ENCODE measurements at regions not wholly inside any gene's neighbourhood (a gene's known extent, or its start where the extent isn't known, plus 50 kb on each side); places are given as distances from the start of the nearest gene placed in this dataset.

DNA sequence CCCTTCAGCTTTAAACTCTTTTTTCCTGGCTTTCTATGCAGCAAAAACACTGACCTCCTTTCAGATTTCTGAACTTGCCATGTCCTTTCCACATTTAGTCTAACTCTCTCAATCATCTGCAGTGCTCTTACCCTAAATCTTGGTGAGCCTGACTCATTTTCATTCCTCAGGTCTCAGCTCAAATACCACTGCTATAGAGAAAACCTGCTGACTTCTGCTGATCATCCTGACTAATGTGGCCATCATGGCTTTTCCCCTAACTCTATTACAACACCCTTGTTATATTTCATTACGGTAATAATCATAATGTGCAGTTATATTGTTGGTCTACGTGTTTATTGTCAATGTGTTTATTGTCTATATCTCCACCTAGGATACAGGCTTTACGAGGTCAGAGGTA lies 207.3 kb upstream of the OR4E1 start:
- TF ChIP-seq RAD21 (IDR thresholded peaks at IDR 0.05; ENCODE audit: low read depth), result no peak
- no peak for TF ChIP-seq FOXM1 (IDR thresholded peaks at IDR 0.05; ENCODE audit: borderline replicate concordance, low read depth)
- no peak for TF ChIP-seq TEAD4 (IDR thresholded peaks at IDR 0.05)
- TF ChIP-seq CEBPB (IDR thresholded peaks at IDR 0.05), result no peak
- no peak for TF ChIP-seq TAF1 (IDR thresholded peaks at IDR 0.05; ENCODE audit: low read depth)
- no peak for TF ChIP-seq EP300 (IDR thresholded peaks at IDR 0.05; ENCODE audit: borderline replicate concordance)
- TF ChIP-seq, protein P1, sequence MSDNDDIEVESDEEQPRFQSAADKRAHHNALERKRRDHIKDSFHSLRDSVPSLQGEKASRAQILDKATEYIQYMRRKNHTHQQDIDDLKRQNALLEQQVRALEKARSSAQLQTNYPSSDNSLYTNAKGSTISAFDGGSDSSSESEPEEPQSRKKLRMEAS (IDR thresholded peaks at IDR 0.05), result no peak
- TF ChIP-seq YY1 (IDR thresholded peaks at IDR 0.05; ENCODE audit: low read depth), result no peak
- no peak for TF ChIP-seq TCF12 (IDR thresholded peaks at IDR 0.05; ENCODE audit: low read depth)
- TF ChIP-seq, protein P2, sequence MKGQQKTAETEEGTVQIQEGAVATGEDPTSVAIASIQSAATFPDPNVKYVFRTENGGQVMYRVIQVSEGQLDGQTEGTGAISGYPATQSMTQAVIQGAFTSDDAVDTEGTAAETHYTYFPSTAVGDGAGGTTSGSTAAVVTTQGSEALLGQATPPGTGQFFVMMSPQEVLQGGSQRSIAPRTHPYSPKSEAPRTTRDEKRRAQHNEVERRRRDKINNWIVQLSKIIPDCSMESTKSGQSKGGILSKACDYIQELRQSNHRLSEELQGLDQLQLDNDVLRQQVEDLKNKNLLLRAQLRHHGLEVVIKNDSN (IDR thresholded peaks at IDR 0.05), result no peak
- TF ChIP-seq, protein P3, sequence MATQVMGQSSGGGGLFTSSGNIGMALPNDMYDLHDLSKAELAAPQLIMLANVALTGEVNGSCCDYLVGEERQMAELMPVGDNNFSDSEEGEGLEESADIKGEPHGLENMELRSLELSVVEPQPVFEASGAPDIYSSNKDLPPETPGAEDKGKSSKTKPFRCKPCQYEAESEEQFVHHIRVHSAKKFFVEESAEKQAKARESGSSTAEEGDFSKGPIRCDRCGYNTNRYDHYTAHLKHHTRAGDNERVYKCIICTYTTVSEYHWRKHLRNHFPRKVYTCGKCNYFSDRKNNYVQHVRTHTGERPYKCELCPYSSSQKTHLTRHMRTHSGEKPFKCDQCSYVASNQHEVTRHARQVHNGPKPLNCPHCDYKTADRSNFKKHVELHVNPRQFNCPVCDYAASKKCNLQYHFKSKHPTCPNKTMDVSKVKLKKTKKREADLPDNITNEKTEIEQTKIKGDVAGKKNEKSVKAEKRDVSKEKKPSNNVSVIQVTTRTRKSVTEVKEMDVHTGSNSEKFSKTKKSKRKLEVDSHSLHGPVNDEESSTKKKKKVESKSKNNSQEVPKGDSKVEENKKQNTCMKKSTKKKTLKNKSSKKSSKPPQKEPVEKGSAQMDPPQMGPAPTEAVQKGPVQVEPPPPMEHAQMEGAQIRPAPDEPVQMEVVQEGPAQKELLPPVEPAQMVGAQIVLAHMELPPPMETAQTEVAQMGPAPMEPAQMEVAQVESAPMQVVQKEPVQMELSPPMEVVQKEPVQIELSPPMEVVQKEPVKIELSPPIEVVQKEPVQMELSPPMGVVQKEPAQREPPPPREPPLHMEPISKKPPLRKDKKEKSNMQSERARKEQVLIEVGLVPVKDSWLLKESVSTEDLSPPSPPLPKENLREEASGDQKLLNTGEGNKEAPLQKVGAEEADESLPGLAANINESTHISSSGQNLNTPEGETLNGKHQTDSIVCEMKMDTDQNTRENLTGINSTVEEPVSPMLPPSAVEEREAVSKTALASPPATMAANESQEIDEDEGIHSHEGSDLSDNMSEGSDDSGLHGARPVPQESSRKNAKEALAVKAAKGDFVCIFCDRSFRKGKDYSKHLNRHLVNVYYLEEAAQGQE (IDR thresholded peaks at IDR 0.05; ENCODE audit: low read depth), result no peak
- TF ChIP-seq CREB1 (IDR thresholded peaks at IDR 0.05; ENCODE audit: low read depth), result no peak
- TF ChIP-seq ZBTB7A (IDR thresholded peaks at IDR 0.05; ENCODE audit: low read depth), result no peak
- no peak for TF ChIP-seq EGR1 (IDR thresholded peaks at IDR 0.05)
- TF ChIP-seq NFIC (IDR thresholded peaks at IDR 0.05), result no peak

DNA sequence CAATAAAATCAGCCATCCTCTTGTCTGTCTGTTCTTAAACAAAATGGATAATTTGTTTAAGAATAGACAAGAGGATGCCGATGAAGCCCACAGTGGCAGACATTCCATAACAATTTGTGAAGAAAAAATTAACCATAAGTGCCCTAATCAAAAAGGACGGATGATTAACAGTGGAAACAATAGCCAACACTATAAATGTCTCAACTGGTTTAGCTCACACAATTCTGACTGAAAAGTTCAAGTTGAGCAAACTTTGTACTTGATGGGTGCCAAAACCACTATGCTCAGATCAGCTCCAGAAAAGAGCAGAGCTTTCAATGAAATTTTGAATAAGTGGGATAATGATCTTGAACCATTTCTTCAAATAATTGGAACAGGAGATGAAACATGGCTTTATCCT lies 202.2 kb upstream of the OR4E1 start:
- no peak for TF ChIP-seq EGR1 (IDR thresholded peaks at IDR 0.05)
- TF ChIP-seq CEBPB (IDR thresholded peaks at IDR 0.05), result no peak
- no peak for TF ChIP-seq FOXM1 (IDR thresholded peaks at IDR 0.05; ENCODE audit: borderline replicate concordance, low read depth)
- no peak for TF ChIP-seq TCF12 (IDR thresholded peaks at IDR 0.05; ENCODE audit: low read depth)
- no peak for TF ChIP-seq ZBTB7A (IDR thresholded peaks at IDR 0.05; ENCODE audit: low read depth)
- TF ChIP-seq YY1 (IDR thresholded peaks at IDR 0.05; ENCODE audit: low read depth), result no peak
- no peak for TF ChIP-seq RAD21 (IDR thresholded peaks at IDR 0.05; ENCODE audit: low read depth)
- TF ChIP-seq, protein P2 (IDR thresholded peaks at IDR 0.05), result no peak
- TF ChIP-seq, protein P1 (IDR thresholded peaks at IDR 0.05), result no peak
- no peak for TF ChIP-seq TEAD4 (IDR thresholded peaks at IDR 0.05)
- no peak for TF ChIP-seq TAF1 (IDR thresholded peaks at IDR 0.05; ENCODE audit: low read depth)
- no peak for TF ChIP-seq NFIC (IDR thresholded peaks at IDR 0.05)

DNA sequence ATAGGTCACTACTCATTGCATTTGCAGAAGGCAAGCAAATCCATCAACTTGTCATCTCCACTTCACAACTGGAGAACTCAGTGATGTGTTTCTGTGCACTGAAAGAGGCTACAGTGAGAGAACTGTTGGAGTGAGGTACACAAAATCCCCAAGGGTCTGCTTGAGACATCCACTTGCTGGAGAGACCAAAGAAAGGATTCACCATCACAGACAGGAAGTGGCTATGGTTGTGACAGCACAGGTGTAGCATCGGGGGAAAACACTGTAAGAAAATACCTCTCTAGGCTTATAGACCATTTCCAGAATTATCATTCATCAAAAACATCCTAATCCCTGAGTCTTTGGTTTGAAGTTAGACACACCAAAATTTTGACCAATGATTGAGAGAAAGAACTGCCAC lies 201.3 kb upstream of the OR4E1 start:
- TF ChIP-seq CREB1 (IDR thresholded peaks at IDR 0.05; ENCODE audit: low read depth) (no peak), FOXM1 (IDR thresholded peaks at IDR 0.05; ENCODE audit: borderline replicate concordance, low read depth) (no peak), ZBTB7A (IDR thresholded peaks at IDR 0.05; ENCODE audit: low read depth) (no peak), RAD21 (IDR thresholded peaks at IDR 0.05; ENCODE audit: low read depth) (no peak), YY1 (IDR thresholded peaks at IDR 0.05; ENCODE audit: low read depth) (no peak), CEBPB (IDR thresholded peaks at IDR 0.05) (no peak), TEAD4 (IDR thresholded peaks at IDR 0.05) (no peak), TCF12 (IDR thresholded peaks at IDR 0.05; ENCODE audit: low read depth) (no peak), EP300 (IDR thresholded peaks at IDR 0.05; ENCODE audit: borderline replicate concordance) (no peak), TAF1 (IDR thresholded peaks at IDR 0.05; ENCODE audit: low read depth) (no peak), EGR1 (IDR thresholded peaks at IDR 0.05) (no peak), NFIC (IDR thresholded peaks at IDR 0.05) (no peak)
- TF ChIP-seq, protein P2 (IDR thresholded peaks at IDR 0.05), result no peak
- TF ChIP-seq, protein P3 (IDR thresholded peaks at IDR 0.05; ENCODE audit: low read depth), result no peak
- TF ChIP-seq, protein P1 (IDR thresholded peaks at IDR 0.05), result no peak

DNA sequence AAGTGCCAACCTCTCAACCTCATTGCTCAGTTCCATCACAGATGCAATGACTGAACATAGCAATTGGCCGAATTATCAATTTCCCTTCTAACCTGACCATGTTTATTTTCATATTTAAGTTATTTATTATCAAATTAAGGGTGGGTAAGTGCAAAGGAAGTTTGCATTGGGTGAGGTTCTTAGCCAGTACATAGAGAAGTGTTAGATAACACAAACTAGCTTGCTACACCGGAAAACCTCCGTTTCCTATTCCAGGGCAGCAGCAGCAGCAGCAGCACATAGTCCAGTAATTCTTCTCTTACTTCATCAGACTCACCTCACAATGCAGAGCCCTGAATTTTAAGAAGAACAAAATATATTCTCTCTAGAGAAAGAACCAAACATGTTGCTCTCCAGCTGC lies 200.5 kb upstream of the OR4E1 start:
- TF ChIP-seq TEAD4 (IDR thresholded peaks at IDR 0.05), result no peak
- no peak for TF ChIP-seq EP300 (IDR thresholded peaks at IDR 0.05; ENCODE audit: borderline replicate concordance)
- no peak for TF ChIP-seq FOXM1 (IDR thresholded peaks at IDR 0.05; ENCODE audit: borderline replicate concordance, low read depth)
- TF ChIP-seq, protein P2 (IDR thresholded peaks at IDR 0.05), result no peak
- no peak for TF ChIP-seq TAF1 (IDR thresholded peaks at IDR 0.05; ENCODE audit: low read depth)
- TF ChIP-seq, protein P3 (IDR thresholded peaks at IDR 0.05; ENCODE audit: low read depth), result no peak
